GM12878 (cell line): ENCODE measurements at regions not wholly inside any gene's neighbourhood (a gene's known extent, or its start where the extent isn't known, plus 50 kb on each side); places are given as distances from the start of the nearest gene placed in this dataset.

Source experiments
- JUNB ChIP-seq: IDR thresholded peaks from 2 replicates; pipeline ENCODE4 v1.6.1; 2016; ENCODE audit warnings: antibody characterized with exemption, mild to moderate bottlenecking
- JUND ChIP-seq: IDR thresholded peaks from 2 replicates; pipeline ENCODE4 v1.6.1; 2012; ENCODE audit warnings: low read depth, mild to moderate bottlenecking, low read length, improper control_type of control experiment, moderate library complexity
- TF ChIP-seq, protein P1 (sequence below): fragments of 450-650 bp; IDR thresholded peaks from 2 replicates; pipeline ENCODE4 v1.6.1; 2017; ENCODE audit warnings: mild to moderate bottlenecking, moderate library complexity
- TF ChIP-seq, protein P2 (sequence below): IDR thresholded peaks from 2 replicates; pipeline ENCODE4 v1.6.1; 2012; ENCODE audit warnings: improper control_type of control experiment, low read depth, low read length; ENCODE audit not compliant: insufficient replicate concordance

DNA sequence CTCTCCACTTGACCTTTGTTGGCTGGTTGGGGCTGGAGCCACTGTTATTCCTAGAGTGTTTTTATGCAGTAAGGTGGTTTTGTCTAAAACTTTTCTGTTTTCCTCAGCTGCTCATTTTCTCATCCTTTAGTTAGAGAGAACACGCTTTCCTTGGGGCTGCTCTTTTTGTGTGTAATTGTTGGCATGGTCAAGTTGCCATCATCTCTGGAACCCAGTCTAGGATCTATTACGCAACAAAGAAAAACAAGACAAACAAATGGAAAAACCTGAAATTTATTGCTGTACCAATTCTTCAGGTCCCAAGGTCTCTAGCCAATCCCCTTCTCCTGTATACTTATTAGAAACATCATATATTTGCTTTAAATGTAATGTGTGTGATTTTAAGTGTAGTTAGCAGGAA, 1436.3 kb upstream of the DIAPH2 start (continued):
- TF ChIP-seq, protein P1, sequence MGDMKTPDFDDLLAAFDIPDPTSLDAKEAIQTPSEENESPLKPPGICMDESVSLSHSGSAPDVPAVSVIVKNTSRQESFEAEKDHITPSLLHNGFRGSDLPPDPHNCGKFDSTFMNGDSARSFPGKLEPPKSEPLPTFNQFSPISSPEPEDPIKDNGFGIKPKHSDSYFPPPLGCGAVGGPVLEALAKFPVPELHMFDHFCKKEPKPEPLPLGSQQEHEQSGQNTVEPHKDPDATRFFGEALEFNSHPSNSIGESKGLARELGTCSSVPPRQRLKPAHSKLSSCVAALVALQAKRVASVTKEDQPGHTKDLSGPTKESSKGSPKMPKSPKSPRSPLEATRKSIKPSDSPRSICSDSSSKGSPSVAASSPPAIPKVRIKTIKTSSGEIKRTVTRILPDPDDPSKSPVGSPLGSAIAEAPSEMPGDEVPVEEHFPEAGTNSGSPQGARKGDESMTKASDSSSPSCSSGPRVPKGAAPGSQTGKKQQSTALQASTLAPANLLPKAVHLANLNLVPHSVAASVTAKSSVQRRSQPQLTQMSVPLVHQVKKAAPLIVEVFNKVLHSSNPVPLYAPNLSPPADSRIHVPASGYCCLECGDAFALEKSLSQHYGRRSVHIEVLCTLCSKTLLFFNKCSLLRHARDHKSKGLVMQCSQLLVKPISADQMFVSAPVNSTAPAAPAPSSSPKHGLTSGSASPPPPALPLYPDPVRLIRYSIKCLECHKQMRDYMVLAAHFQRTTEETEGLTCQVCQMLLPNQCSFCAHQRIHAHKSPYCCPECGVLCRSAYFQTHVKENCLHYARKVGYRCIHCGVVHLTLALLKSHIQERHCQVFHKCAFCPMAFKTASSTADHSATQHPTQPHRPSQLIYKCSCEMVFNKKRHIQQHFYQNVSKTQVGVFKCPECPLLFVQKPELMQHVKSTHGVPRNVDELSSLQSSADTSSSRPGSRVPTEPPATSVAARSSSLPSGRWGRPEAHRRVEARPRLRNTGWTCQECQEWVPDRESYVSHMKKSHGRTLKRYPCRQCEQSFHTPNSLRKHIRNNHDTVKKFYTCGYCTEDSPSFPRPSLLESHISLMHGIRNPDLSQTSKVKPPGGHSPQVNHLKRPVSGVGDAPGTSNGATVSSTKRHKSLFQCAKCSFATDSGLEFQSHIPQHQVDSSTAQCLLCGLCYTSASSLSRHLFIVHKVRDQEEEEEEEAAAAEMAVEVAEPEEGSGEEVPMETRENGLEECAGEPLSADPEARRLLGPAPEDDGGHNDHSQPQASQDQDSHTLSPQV, result no peak
- TF ChIP-seq JUND (no peak), JUNB (no peak)
- TF ChIP-seq, protein P2, sequence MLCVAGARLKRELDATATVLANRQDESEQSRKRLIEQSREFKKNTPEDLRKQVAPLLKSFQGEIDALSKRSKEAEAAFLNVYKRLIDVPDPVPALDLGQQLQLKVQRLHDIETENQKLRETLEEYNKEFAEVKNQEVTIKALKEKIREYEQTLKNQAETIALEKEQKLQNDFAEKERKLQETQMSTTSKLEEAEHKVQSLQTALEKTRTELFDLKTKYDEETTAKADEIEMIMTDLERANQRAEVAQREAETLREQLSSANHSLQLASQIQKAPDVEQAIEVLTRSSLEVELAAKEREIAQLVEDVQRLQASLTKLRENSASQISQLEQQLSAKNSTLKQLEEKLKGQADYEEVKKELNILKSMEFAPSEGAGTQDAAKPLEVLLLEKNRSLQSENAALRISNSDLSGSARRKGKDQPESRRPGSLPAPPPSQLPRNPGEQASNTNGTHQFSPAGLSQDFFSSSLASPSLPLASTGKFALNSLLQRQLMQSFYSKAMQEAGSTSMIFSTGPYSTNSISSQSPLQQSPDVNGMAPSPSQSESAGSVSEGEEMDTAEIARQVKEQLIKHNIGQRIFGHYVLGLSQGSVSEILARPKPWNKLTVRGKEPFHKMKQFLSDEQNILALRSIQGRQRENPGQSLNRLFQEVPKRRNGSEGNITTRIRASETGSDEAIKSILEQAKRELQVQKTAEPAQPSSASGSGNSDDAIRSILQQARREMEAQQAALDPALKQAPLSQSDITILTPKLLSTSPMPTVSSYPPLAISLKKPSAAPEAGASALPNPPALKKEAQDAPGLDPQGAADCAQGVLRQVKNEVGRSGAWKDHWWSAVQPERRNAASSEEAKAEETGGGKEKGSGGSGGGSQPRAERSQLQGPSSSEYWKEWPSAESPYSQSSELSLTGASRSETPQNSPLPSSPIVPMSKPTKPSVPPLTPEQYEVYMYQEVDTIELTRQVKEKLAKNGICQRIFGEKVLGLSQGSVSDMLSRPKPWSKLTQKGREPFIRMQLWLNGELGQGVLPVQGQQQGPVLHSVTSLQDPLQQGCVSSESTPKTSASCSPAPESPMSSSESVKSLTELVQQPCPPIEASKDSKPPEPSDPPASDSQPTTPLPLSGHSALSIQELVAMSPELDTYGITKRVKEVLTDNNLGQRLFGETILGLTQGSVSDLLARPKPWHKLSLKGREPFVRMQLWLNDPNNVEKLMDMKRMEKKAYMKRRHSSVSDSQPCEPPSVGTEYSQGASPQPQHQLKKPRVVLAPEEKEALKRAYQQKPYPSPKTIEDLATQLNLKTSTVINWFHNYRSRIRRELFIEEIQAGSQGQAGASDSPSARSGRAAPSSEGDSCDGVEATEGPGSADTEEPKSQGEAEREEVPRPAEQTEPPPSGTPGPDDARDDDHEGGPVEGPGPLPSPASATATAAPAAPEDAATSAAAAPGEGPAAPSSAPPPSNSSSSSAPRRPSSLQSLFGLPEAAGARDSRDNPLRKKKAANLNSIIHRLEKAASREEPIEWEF, result no peak
